Medulla oblongata (tissue), 1 donor: ENCODE measurements at regions not wholly inside any gene's neighbourhood (a gene's known extent, or its start where the extent isn't known, plus 50 kb on each side); places are given as distances from the start of the nearest gene placed in this dataset.

Experiments used
- DNase-seq: peaks from one replicate; pipeline ENCODE4 v3.0.0-alpha.2; 2015; ENCODE audit errors: extremely low spot score

DNA sequence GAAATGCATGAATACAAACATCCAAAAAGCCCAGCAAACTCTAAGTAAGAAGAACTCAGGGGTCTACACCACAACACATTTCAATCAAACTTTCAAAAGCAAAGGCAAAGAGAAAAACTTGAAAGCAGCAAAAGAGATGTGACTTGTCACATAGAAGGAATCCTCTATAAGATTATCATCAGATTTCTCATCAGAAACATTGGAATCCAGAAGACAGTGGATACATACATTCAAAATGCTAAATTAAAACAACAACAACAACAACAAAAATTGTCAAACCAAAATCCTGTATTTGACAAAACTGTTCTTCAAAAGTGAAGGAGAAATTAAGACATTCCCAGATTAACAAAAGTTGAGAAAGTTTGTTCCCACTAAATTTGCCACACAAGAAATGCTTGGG, 362.7 kb downstream of the ZNF608 start:
- DNase-seq: no peak

- DNase-seq: no peak
These were observed 369.1 kb downstream of the ZNF608 start for GRCh38 chr5:124377386-124377785.

DNA sequence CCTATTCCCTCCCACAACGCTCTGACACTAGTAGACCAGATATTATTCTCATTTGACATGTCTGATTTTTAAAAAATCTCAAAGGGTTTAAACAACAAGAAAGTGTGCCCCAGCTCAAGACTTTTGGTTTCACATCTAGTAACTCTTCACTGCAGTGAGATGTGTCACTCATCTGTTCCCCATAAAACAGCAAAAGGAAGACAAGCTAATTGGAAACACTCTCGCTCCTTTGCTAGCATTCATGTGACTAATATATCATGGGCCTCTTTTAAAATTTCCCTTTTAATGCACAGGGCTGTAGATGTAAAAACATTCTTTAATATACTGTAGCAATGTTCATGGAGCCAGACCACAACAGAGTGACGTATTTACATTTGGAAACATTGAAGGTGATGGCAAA, 372.6 kb downstream of the ZNF608 start:
- DNase-seq: no peak

GRCh38 chr5:124372457-124372856, 374.0 kb downstream of the ZNF608 start:
- no peak for DNase-seq

DNA sequence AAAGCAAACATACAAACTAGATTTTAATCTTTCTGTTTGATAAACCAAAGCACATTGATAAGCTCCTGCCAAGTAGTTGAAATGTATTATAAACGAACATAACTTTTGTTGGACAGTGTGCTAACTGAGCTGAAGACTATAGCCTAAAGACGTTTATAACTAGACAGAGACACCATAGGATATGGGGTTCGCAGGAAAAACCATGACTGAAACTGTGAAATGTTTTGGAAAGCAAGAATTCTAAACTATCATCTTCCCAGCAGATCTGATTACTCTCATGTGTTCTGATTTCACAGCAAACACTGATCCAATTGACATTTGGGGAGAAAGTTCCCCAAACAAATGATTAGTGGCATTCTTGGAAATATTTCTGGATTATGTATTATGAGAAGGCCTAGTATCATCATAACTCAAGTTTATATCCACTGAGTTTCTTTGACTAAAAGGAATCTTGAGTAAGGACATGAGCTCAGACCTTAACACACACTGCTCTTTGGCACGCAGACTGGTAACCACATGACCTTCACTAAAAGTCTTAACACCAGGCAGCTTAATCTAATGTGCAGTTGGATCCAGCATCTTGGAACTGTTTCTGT, 375.2 kb downstream of the ZNF608 start:
- no peak for DNase-seq

- DNase-seq: no peak
These were observed 375.8 kb downstream of the ZNF608 start for GRCh38 chr5:124370601-124371000.

- DNase-seq: no peak
These were observed 381.1 kb downstream of the ZNF608 start for GRCh38 chr5:124365361-124365801.

GRCh38 chr5:124355928-124356327, 390.5 kb downstream of the ZNF608 start:
- no peak for DNase-seq

DNA sequence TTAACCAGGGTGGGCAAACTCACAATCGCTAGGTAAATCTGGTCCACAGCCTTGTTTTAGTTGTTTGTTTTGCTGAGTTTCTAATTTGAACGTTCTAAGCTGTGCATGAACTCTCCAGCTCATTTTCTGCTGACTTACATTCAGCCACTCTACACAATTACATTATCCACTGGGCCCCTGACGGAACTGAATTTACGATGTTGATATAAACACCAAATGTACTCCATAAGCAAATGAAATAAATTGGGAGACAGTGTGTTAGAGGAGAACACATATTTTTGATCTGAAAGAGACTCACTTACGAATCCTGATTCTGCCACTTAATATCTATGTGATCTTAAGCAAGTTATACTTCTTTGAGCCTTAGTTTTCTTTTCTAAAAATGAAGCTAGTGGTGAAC, 393.4 kb downstream of the ZNF608 start:
- no peak for DNase-seq

- no peak for DNase-seq
These were observed 394.1 kb downstream of the ZNF608 start for GRCh38 chr5:124352312-124352711.

DNA sequence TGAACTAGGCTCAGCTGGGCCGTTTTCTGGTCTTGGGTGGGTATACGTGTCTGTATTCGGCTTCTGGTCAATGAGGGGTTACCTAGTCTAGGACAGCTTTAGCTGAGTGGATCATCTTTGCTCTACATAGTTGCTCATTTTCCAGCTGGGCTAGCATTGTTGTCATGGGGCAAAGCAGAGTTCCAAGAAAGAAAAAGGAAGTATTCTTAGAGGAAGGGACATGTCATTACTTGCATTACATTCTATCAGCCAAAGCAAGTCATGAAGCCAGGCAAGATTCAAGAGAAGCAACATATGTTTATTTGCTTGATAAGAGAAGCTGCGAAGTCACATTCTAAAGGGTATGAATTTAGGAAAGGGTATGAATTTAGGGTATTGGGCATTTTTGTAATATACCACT, 396.5 kb downstream of the ZNF608 start:
- no peak for DNase-seq

DNA sequence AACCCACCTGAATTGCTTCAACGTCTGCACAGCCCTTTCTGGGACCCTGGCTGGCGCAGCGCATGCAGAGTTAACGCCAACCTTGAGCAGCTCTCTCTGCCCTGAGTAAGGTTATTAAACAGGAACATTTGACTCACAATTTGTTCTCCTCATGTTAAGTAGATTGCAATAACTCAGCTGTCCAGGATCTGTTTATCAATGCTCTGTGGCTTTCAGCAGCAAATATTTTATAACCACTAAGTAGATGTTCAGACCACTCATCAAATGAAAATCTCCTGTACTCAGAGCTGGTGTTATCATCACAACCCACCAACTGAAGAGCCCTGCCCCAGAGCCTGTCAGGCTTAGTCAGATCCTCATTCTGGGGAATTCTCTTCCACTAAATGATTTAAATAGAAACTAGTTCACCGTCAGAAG, 403.0 kb downstream of the ZNF608 start:
- no peak for DNase-seq

GRCh38 chr5:124342986-124343385, 403.5 kb downstream of the ZNF608 start:
- DNase-seq: no peak

GRCh38 chr5:124342584-124342983, 403.9 kb downstream of the ZNF608 start:
- DNase-seq: no peak

DNA sequence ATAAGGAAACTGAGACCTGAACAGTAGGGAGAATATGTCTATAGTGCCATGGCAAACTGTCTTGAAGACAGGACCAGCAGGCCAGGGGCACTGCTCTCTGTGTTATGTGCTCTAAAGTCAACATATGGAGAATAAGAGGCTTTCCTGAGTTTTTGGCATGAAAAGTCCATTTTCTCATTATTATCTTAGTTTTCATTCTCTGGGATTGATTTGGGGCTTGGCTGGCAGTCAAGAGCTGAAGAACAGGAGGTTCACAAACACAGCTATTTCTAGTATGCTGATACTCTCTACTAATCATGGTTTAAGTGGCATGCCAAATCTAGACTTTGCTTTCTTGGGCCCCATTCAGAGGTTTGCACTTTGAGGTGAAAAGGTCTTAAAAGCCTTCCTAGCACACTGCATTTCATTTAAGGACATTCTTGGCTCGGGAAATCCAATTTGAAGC, 404.4 kb downstream of the ZNF608 start:
- peak; percentile 17 for DNase-seq

DNA sequence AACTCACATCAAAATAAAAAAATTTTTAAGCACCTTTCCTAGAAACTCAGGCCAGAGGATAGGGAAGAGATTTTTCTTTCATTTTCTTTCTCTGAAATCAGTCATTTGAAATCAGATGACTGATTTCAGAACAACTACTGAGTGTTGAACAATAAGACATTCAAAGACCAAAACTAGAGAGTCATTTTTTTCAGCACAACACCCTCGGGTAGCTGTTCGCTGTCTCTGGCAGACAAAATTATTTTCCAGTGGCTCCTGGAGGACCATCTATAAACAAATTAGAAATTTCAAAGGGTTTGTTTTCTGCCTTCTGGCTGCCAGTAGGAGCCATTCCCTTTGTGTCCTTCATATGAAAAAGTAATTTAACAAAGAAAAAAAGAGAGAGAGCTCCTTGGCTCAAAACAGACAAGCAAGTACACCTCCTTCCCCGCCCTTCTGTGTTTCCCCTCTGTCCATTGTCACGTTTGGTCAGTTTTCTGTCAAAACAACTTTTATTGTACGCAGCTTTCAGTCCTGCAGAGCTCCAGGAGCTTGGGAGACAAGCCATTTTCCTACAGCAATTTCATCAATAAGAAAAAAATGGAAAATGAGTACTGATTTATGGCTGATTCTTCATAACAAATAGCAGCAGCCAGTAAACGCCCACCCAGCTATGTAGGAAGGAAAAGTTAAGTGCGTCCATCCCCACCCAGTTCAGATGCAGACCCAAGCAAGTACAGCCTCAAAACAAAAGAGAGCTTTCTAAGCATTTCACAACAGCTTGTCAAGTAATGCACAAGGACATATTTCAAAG, 405.2 kb downstream of the ZNF608 start:
- DNase-seq: peak; percentile 61

DNA sequence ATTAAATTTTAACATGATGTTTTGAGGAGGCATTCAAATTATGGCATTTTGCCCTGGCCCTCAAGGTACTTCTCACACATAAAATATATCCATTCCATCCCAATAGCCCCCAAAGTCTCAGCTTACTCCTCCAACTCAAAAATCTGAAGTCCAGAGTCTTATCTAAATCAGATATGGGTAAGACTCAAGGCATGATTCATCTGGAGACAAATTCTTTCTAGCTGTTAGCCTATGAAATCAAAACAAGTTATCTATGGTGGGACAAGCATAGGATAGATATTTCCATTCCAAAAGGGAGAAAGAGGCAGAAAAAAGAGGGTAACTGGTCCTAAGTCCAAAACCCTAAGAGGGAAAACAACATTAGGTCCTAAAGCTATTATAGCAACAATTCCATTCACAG, 408.4 kb downstream of the ZNF608 start:
- DNase-seq: no peak

GRCh38 chr5:124333298-124333979, 413.0 kb downstream of the ZNF608 start:
- DNase-seq: no peak

- DNase-seq: no peak
These were observed 414.2 kb downstream of the ZNF608 start for GRCh38 chr5:124332273-124332672.

DNA sequence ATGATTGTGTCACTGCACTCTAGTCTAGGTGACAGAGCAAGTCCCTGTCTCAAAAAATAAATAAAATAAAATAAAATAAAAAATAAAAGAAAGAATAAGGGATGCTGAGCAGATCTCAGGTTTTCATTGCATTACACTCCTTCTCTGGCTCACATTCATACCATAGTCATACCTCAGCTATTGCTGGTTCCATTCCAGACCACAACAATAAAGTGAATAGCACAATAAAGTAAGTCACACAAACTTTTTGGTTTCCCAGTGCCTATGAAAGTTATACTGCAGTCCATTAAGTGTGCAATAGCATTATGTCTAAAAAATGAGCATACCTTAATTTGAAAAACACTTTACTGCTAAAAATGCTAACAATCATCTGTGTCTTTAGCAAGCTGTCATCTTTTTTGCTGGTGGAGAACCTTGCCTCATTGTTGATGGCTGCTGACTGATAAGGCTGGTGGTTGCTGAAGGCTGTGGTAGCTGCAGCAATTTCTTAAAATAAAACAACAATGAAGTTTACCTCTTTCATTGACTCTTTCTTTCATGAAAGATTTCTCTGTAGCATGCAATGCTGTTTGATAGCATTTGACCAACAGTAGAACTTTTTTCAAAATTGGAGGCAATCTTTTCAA, 415.7 kb downstream of the ZNF608 start:
- no peak for DNase-seq

DNA sequence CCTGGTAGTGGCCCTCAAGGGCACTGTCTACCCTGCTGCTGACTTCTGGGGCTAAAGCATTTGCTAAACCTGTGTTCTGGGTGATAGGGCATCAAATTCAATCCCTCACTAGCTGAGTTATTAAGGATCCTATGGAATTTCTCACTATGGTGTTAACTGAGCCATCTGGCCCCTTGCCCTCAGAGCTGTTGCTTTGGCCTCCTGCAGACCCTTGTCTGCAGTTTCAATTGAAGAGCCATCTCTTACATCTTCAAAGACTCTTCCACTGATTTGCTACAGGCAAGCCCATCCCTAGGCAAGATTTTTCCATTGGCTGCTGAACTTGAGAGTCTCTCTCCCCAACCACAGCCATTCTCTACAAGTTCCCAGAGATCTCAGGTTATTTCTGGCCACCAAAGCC, 418.2 kb downstream of the ZNF608 start:
- no peak for DNase-seq

DNA sequence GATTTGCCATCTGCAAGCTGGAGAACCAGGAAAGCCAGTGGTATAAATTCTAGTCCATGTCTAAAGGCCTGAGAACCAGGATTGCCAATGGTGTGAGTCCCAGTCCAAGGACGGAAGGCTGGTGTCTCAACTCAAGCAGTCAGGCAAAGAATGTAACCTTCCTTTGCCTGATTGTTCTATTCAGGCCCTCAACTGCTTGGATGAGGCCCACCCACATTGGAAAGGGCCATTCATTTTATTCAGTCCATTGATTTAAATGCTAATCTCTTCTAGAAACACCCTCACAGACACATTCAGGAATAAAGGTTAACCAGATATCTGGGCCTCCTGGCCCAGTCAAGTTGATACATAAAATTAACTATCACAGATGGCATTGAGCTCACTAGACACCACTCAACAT, 427.8 kb downstream of the ZNF608 start:
- no peak for DNase-seq
